ENCODE measurements at regions not wholly inside any gene's neighbourhood (a gene's known extent, or its start where the extent isn't known, plus 50 kb on each side); places are given as distances from the start of the nearest gene placed in this dataset.

- Histone ChIP-seq H3K4me3 (ENCODE audit: low read length in 3 of 3) (no peak overlapping the region), H3K9me3 (ENCODE audit: control insufficient read depth in 3 of 3, low read length in 3 of 3) (no peaks in the 10 kb centered on the region), H3K27me3 (ENCODE audit: control insufficient read depth in 3 of 3, insufficient read depth in 3 of 3, low read length in 3 of 3) (no peaks in the 10 kb centered on the region)
These were observed 457.6 kb upstream of the GRAMD2B start for GRCh38 chr5:125965577-125965976.

GRCh38 chr5:125967576-125967975 lies 455.6 kb upstream of the GRAMD2B start:
- no peaks in the 10 kb centered on the region for H3K4me1 ChIP-seq (ENCODE audit: control insufficient read depth in 3 of 3, insufficient read depth in 3 of 3, low read length in 3 of 3)
- H3K27ac ChIP-seq (ENCODE audit: low read depth, low read length) = no peak overlapping the region
- no peak overlapping the region for H3K9ac ChIP-seq (ENCODE audit: low read depth in 1 of 3, low read length in 3 of 3)
- no peaks in the 10 kb centered on the region for H3K36me3 ChIP-seq (ENCODE audit: control insufficient read depth in 3 of 3, insufficient read depth in 3 of 3, low read length in 3 of 3)
- no peaks in the 10 kb centered on the region for H3K9me3 ChIP-seq (ENCODE audit: control insufficient read depth in 3 of 3, low read length in 3 of 3)
- no peak overlapping the region for H3K4me3 ChIP-seq (ENCODE audit: low read length in 3 of 3)
- no peaks in the 10 kb centered on the region for H3K27me3 ChIP-seq (ENCODE audit: control insufficient read depth in 3 of 3, insufficient read depth in 3 of 3, low read length in 3 of 3)

More at GRCh38 chr5:125965577-125965976, 457.6 kb upstream of the GRAMD2B start:
- no peak overlapping the region for H3K27ac ChIP-seq (ENCODE audit: low read depth, low read length)
- H3K9ac ChIP-seq (ENCODE audit: low read depth in 1 of 3, low read length in 3 of 3) = no peak overlapping the region
- H3K36me3 ChIP-seq (ENCODE audit: control insufficient read depth in 3 of 3, insufficient read depth in 3 of 3, low read length in 3 of 3) = no peaks in the 10 kb centered on the region
- H3K4me1 ChIP-seq (ENCODE audit: control insufficient read depth in 3 of 3, insufficient read depth in 3 of 3, low read length in 3 of 3) = no peaks in the 10 kb centered on the region

GRCh38 chr5:125969011-125969813 lies 454.0 kb upstream of the GRAMD2B start:
- Histone ChIP-seq H3K27me3 (ENCODE audit: control insufficient read depth in 3 of 3, insufficient read depth in 3 of 3, low read length in 3 of 3) (no peaks in the 10 kb centered on the region), H3K9me3 (ENCODE audit: control insufficient read depth in 3 of 3, low read length in 3 of 3) (no peaks in the 10 kb centered on the region), H3K4me1 (ENCODE audit: control insufficient read depth in 3 of 3, insufficient read depth in 3 of 3, low read length in 3 of 3) (no peaks in the 10 kb centered on the region), H3K9ac (ENCODE audit: low read depth in 1 of 3, low read length in 3 of 3) (no peak overlapping the region), H3K27ac (ENCODE audit: low read depth, low read length) (no peak overlapping the region), H3K4me3 (ENCODE audit: low read length in 3 of 3) (no peak overlapping the region), H3K36me3 (ENCODE audit: control insufficient read depth in 3 of 3, insufficient read depth in 3 of 3, low read length in 3 of 3) (no peaks in the 10 kb centered on the region)

GRCh38 chr5:125969814-125970171 lies 453.4 kb upstream of the GRAMD2B start:
- Histone ChIP-seq H3K27ac (ENCODE audit: low read depth, low read length) (no peak overlapping the region), H3K4me1 (ENCODE audit: control insufficient read depth in 3 of 3, insufficient read depth in 3 of 3, low read length in 3 of 3) (no peaks in the 10 kb centered on the region), H3K36me3 (ENCODE audit: control insufficient read depth in 3 of 3, insufficient read depth in 3 of 3, low read length in 3 of 3) (no peaks in the 10 kb centered on the region), H3K9me3 (ENCODE audit: control insufficient read depth in 3 of 3, low read length in 3 of 3) (no peaks in the 10 kb centered on the region), H3K4me3 (ENCODE audit: low read length in 3 of 3) (no peak overlapping the region), H3K9ac (ENCODE audit: low read depth in 1 of 3, low read length in 3 of 3) (no peak overlapping the region), H3K27me3 (ENCODE audit: control insufficient read depth in 3 of 3, insufficient read depth in 3 of 3, low read length in 3 of 3) (no peaks in the 10 kb centered on the region)

- Histone ChIP-seq H3K27me3 (ENCODE audit: control insufficient read depth in 3 of 3, insufficient read depth in 3 of 3, low read length in 3 of 3) (no peaks in the 10 kb centered on the region), H3K4me1 (ENCODE audit: control insufficient read depth in 3 of 3, insufficient read depth in 3 of 3, low read length in 3 of 3) (no peaks in the 10 kb centered on the region), H3K36me3 (ENCODE audit: control insufficient read depth in 3 of 3, insufficient read depth in 3 of 3, low read length in 3 of 3) (no peaks in the 10 kb centered on the region), H3K9me3 (ENCODE audit: control insufficient read depth in 3 of 3, low read length in 3 of 3) (no peaks in the 10 kb centered on the region), H3K9ac (ENCODE audit: low read depth in 1 of 3, low read length in 3 of 3) (no peak overlapping the region), H3K4me3 (ENCODE audit: low read length in 3 of 3) (no peak overlapping the region), H3K27ac (ENCODE audit: low read depth, low read length) (no peak overlapping the region)
These were observed 452.4 kb upstream of the GRAMD2B start for GRCh38 chr5:125970631-125971307.

- H3K9ac ChIP-seq (ENCODE audit: low read depth in 1 of 3, low read length in 3 of 3) = no peak overlapping the region
- no peak overlapping the region for H3K4me3 ChIP-seq (ENCODE audit: low read length in 3 of 3)
- no peaks in the 10 kb centered on the region for H3K9me3 ChIP-seq (ENCODE audit: control insufficient read depth in 3 of 3, low read length in 3 of 3)
- no peaks in the 10 kb centered on the region for H3K4me1 ChIP-seq (ENCODE audit: control insufficient read depth in 3 of 3, insufficient read depth in 3 of 3, low read length in 3 of 3)
- H3K27ac ChIP-seq (ENCODE audit: low read depth, low read length) = no peak overlapping the region
- H3K36me3 ChIP-seq (ENCODE audit: control insufficient read depth in 3 of 3, insufficient read depth in 3 of 3, low read length in 3 of 3) = no peaks in the 10 kb centered on the region
- H3K27me3 ChIP-seq (ENCODE audit: control insufficient read depth in 3 of 3, insufficient read depth in 3 of 3, low read length in 3 of 3) = no peaks in the 10 kb centered on the region
These were observed 450.5 kb upstream of the GRAMD2B start for GRCh38 chr5:125972706-125973105.

- H3K27ac ChIP-seq (ENCODE audit: low read depth, low read length) = no peak overlapping the region
- no peak overlapping the region for H3K9ac ChIP-seq (ENCODE audit: low read depth in 1 of 3, low read length in 3 of 3)
- H3K27me3 ChIP-seq (ENCODE audit: control insufficient read depth in 3 of 3, insufficient read depth in 3 of 3, low read length in 3 of 3) = no peaks in the 10 kb centered on the region
- H3K9me3 ChIP-seq (ENCODE audit: control insufficient read depth in 3 of 3, low read length in 3 of 3) = no peaks in the 10 kb centered on the region
- H3K4me3 ChIP-seq (ENCODE audit: low read length in 3 of 3) = no peak overlapping the region
- H3K36me3 ChIP-seq (ENCODE audit: control insufficient read depth in 3 of 3, insufficient read depth in 3 of 3, low read length in 3 of 3) = no peaks in the 10 kb centered on the region
- no peaks in the 10 kb centered on the region for H3K4me1 ChIP-seq (ENCODE audit: control insufficient read depth in 3 of 3, insufficient read depth in 3 of 3, low read length in 3 of 3)
These were observed 448.5 kb upstream of the GRAMD2B start for GRCh38 chr5:125974679-125975078.

- H3K9ac ChIP-seq (ENCODE audit: low read depth in 1 of 3, low read length in 3 of 3) = no peak overlapping the region
- H3K4me1 ChIP-seq (ENCODE audit: control insufficient read depth in 3 of 3, insufficient read depth in 3 of 3, low read length in 3 of 3) = no peaks in the 10 kb centered on the region
- H3K27me3 ChIP-seq (ENCODE audit: control insufficient read depth in 3 of 3, insufficient read depth in 3 of 3, low read length in 3 of 3) = no peaks in the 10 kb centered on the region
- no peaks in the 10 kb centered on the region for H3K9me3 ChIP-seq (ENCODE audit: control insufficient read depth in 3 of 3, low read length in 3 of 3)
- no peaks in the 10 kb centered on the region for H3K36me3 ChIP-seq (ENCODE audit: control insufficient read depth in 3 of 3, insufficient read depth in 3 of 3, low read length in 3 of 3)
- no peak overlapping the region for H3K4me3 ChIP-seq (ENCODE audit: low read length in 3 of 3)
- no peak overlapping the region for H3K27ac ChIP-seq (ENCODE audit: low read depth, low read length)
These were observed 446.7 kb upstream of the GRAMD2B start for GRCh38 chr5:125976421-125977000.

GRCh38 chr5:125978015-125978414 lies 445.2 kb upstream of the GRAMD2B start:
- H3K27ac ChIP-seq (ENCODE audit: low read depth, low read length) = no peak overlapping the region
- no peaks in the 10 kb centered on the region for H3K9me3 ChIP-seq (ENCODE audit: control insufficient read depth in 3 of 3, low read length in 3 of 3)
- no peaks in the 10 kb centered on the region for H3K4me1 ChIP-seq (ENCODE audit: control insufficient read depth in 3 of 3, insufficient read depth in 3 of 3, low read length in 3 of 3)
- no peaks in the 10 kb centered on the region for H3K27me3 ChIP-seq (ENCODE audit: control insufficient read depth in 3 of 3, insufficient read depth in 3 of 3, low read length in 3 of 3)
- no peaks in the 10 kb centered on the region for H3K36me3 ChIP-seq (ENCODE audit: control insufficient read depth in 3 of 3, insufficient read depth in 3 of 3, low read length in 3 of 3)
- H3K4me3 ChIP-seq (ENCODE audit: low read length in 3 of 3) = no peak overlapping the region
- H3K9ac ChIP-seq (ENCODE audit: low read depth in 1 of 3, low read length in 3 of 3) = no peak overlapping the region

GRCh38 chr5:125979636-125980035 lies 443.6 kb upstream of the GRAMD2B start:
- H3K27me3 ChIP-seq (ENCODE audit: control insufficient read depth in 3 of 3, insufficient read depth in 3 of 3, low read length in 3 of 3) = no peaks in the 10 kb centered on the region
- H3K36me3 ChIP-seq (ENCODE audit: control insufficient read depth in 3 of 3, insufficient read depth in 3 of 3, low read length in 3 of 3) = no peaks in the 10 kb centered on the region
- H3K4me3 ChIP-seq (ENCODE audit: low read length in 3 of 3) = no peak overlapping the region
- peaks cover 0 to 2% (median 0%) of the 10 kb centered on the region in 3 donors for H3K9me3 ChIP-seq (ENCODE audit: control insufficient read depth in 3 of 3, low read length in 3 of 3)
- no peak overlapping the region for H3K9ac ChIP-seq (ENCODE audit: low read depth in 1 of 3, low read length in 3 of 3)
- H3K27ac ChIP-seq (ENCODE audit: low read depth, low read length) = no peak overlapping the region
- H3K4me1 ChIP-seq (ENCODE audit: control insufficient read depth in 3 of 3, insufficient read depth in 3 of 3, low read length in 3 of 3) = no peaks in the 10 kb centered on the region
